ENCODE measurements at regions not wholly inside any gene's neighbourhood (a gene's known extent, or its start where the extent isn't known, plus 50 kb on each side); places are given as distances from the start of the nearest gene placed in this dataset.

GRCh38 chr2:101578671-101579070 is 103.8 kb upstream of the RFX8 start:
- no peak for TF ChIP-seq POLR2AphosphoS5 (IDR thresholded peaks at IDR 0.05; ENCODE audit: low read depth, low read length)
- TF ChIP-seq POLR2A (IDR thresholded peaks at IDR 0.05; ENCODE audit: low read depth, low read length), result no peak

All from GM12892 (cell line).